GM12878 (cell line): ENCODE measurements at regions not wholly inside any gene's neighbourhood (a gene's known extent, or its start where the extent isn't known, plus 50 kb on each side); places are given as distances from the start of the nearest gene placed in this dataset.

ENCODE experiments used
- ATAC-seq: fragments of 200-7000 bp; cut with Tn5 transposase; 3 replicates; pipeline ENCODE4 v1.9.1; 2020; ENCODE audit warnings: mild to moderate bottlenecking, moderate library complexity
- BruUV-seq: library from RNA; stranded (reverse); fragments of 400-500 nt; replicated peaks from 2 replicates; lab custom pipeline; 2021; lab: Mats Ljungman, UMichigan
- CTCF ChIA-PET: fragments of 300-600 bp; sonication (Branson Sonifier 250); formaldehyde crosslinking; extraction: SDS; loops from one replicate; lab custom pipeline; 2021; ENCODE audit warnings: inconsistent platforms; lab: Yijun Ruan, JAX
- POLR2A ChIA-PET: fragments of 350-600 bp; formaldehyde crosslinking; extraction: SDS; loops from one replicate; lab custom pipeline; 2021; ENCODE audit warnings: inconsistent platforms; lab: Charles Lee
- RAD21 ChIA-PET: fragments of 300-600 bp; sonication (Branson Sonifier 250); formaldehyde crosslinking; loops from one replicate; lab custom pipeline; 2023; ENCODE audit warnings: antibody characterized with exemption; ENCODE audit not compliant: unreplicated experiment; lab: Charles Lee
- SMC1A ChIA-PET: fragments of 300-600 bp; sonication (Branson Sonifier 250); formaldehyde crosslinking; loops from one replicate; lab custom pipeline; 2023; ENCODE audit not compliant: unreplicated experiment, uncharacterized antibody; lab: Charles Lee
- DNase-seq: peaks from one replicate; pipeline ENCODE4 v3.0.0-alpha.2; 2011; ENCODE audit warnings: low read depth, low spot score
- FAIRE-seq: peaks from 3 replicates; lab custom pipeline; 2011; peaks lifted over from hg19 to GRCh38; lab: Jason Lieb, UNC
- H2AFZ ChIP-seq: 2 replicates; pipeline ENCODE4 v1.6.0; 2011; ENCODE audit warnings: low read depth, low read length, control low read depth; ENCODE audit not compliant: control insufficient read depth
- H3K27ac ChIP-seq: 2 replicates; pipeline ENCODE4 v1.5.1; 2011; ENCODE audit warnings: control low read depth; ENCODE audit not compliant: control insufficient read depth, insufficient read depth
- H3K27me3 ChIP-seq, 2 experiments: replicated peaks in 1 of 2; 2 replicates each; pipeline versions ENCODE4 v1.6.0 to v1.6.1; 2011; ENCODE audit warnings: low read length in 1 of 2; ENCODE audit not compliant: control insufficient read depth in 2 of 2, insufficient read depth in 2 of 2
- H3K36me3 ChIP-seq, 2 experiments: 2 replicates each; pipeline ENCODE4 v1.5.1; 2011; ENCODE audit warnings: low read length in 1 of 2; ENCODE audit not compliant: control insufficient read depth in 2 of 2, insufficient read depth in 2 of 2
- H3K4me1 ChIP-seq: 2 replicates; pipeline ENCODE4 v1.6.1; 2011; ENCODE audit warnings: mild to moderate bottlenecking, low read length, moderate library complexity, mixed read lengths; ENCODE audit not compliant: control insufficient read depth, insufficient read depth
- H3K4me2 ChIP-seq: 2 replicates; pipeline ENCODE4 v1.6.0; 2011; ENCODE audit warnings: control low read depth; ENCODE audit not compliant: control insufficient read depth, insufficient read depth
- H3K4me3 ChIP-seq: fragments of 200-600 bp; sonication (generic); 2 replicates; pipeline ENCODE4 v1.5.1; 2016
- H3K79me2 ChIP-seq: 2 replicates; pipeline ENCODE4 v1.6.0; 2011; ENCODE audit warnings: low read length; ENCODE audit not compliant: control insufficient read depth, insufficient read depth
- H3K9ac ChIP-seq: 2 replicates; pipeline ENCODE4 v1.8.0; 2011; ENCODE audit warnings: low read length, control low read depth, mixed read lengths; ENCODE audit not compliant: control insufficient read depth, insufficient read depth
- H3K9me3 ChIP-seq: replicated peaks from 3 replicates; pipeline ENCODE4 v1.5.1; 2011; ENCODE audit warnings: mild to moderate bottlenecking, low read length; ENCODE audit not compliant: control insufficient read depth, insufficient read depth
- H4K20me1 ChIP-seq: 2 replicates; pipeline ENCODE4 v1.6.0; 2011; ENCODE audit not compliant: control insufficient read depth, insufficient read depth
- BCLAF1 ChIP-seq: fragments of 450-650 bp; IDR thresholded peaks from 2 replicates; pipeline ENCODE4 v1.6.1; 2017; ENCODE audit warnings: antibody characterized with exemption, mild to moderate bottlenecking, moderate library complexity
- CEBPZ ChIP-seq: fragments of 150-350 bp; IDR thresholded peaks from 2 replicates; pipeline ENCODE4 v1.6.1; 2016; ENCODE audit warnings: low read depth, low read length
- CHD4 ChIP-seq: fragments of 200-600 bp; sonication (generic); IDR thresholded peaks from 2 replicates; pipeline ENCODE4 v1.6.1; 2016; ENCODE audit warnings: mild to moderate bottlenecking
- IKZF2 ChIP-seq, 2 experiments: fragments of 450-650 bp; IDR thresholded peaks; 2 replicates each; pipeline ENCODE4 v1.6.1; 2017; ENCODE audit warnings: mild to moderate bottlenecking in 2 of 2, moderate library complexity in 2 of 2
- MYB ChIP-seq: fragments of 150-350 bp; IDR thresholded peaks from 2 replicates; pipeline ENCODE4 v1.6.1; 2014; ENCODE audit warnings: mild to moderate bottlenecking, low read depth, low read length, borderline replicate concordance
- POLR2AphosphoS2 ChIP-seq: IDR thresholded peaks from 2 replicates; pipeline ENCODE4 v1.6.1; 2011; ENCODE audit warnings: low read depth, mild to moderate bottlenecking, low read length, improper control_type of control experiment, moderate library complexity
- SREBF2 ChIP-seq: IDR thresholded peaks from 2 replicates; pipeline ENCODE4 v1.6.1; 2012; ENCODE audit warnings: mild to moderate bottlenecking, low read length
- ZSCAN29 ChIP-seq: fragments of 450-650 bp; IDR thresholded peaks from 2 replicates; pipeline ENCODE4 v1.6.1; 2017; ENCODE audit warnings: mild to moderate bottlenecking, moderate library complexity
- WGBS: methylation state at CpG from one replicate; pipeline ENCODE4 v1.1.6; 2016; ENCODE audit warnings: low lambda C conversion rate; ENCODE audit not compliant: insufficient replicate concordance, insufficient coverage; ENCODE audit errors: missing lambda C conversion rate; 5-methylcytosine and 5-hydroxymethylcytosine counted together
- in situ Hi-C: fragments of 300-500 bp; cut with MboI; formaldehyde crosslinking; loops from 9 replicates; pipeline ENCODE4 v1.14.3; 2018; ENCODE audit warnings: mixed read lengths
- intact Hi-C: fragments of 100-400 bp; cut with micrococcal nuclease; formaldehyde crosslinking; loops from one replicate; pipeline ENCODE4 v1.14.2; 2022; ENCODE audit not compliant: unreplicated experiment

- TF ChIP-seq SREBF2 (no peak), IKZF2 (IDR thresholded peaks at IDR 0.05) (peak in 1 of 2 experiments; percentile 40; a peak in 1 of 4 replicates), CHD4 (no peak), BCLAF1 (no peak), POLR2AphosphoS2 (no peak), ZSCAN29 (peak; percentile 81; the same call in 1 of the 2 replicates), MYB (no peak)
- TF ChIP-seq, all 136 proteins: peak for 8
Observed at GRCh38 chr11:115941481-115941993, 437.3 kb upstream of the CADM1 start (continued).

GRCh38 chr11:115941044-115941443 lies 436.8 kb upstream of the CADM1 start:
- peaks cover 7% of the 10 kb centered on the region for H3K4me1 ChIP-seq
- no peak overlapping the region for H3K27ac ChIP-seq
- no peak overlapping the region for H3K9ac ChIP-seq
- H3K4me2 ChIP-seq, result no peak overlapping the region
- ChIA-PET CTCF (interaction anchor here (1.2 to 4.5 kb wide), 4 partner anchors 11 to 133 kb away, joined by 3 to 22 read pairs (median 4); no protein-coding TSS in a partner anchor), RAD21 (interaction anchor here (3.7 to 6.0 kb wide), 2 partner anchors 14 to 133 kb away, joined by 13 to 94 read pairs; no protein-coding TSS in a partner anchor), POLR2A (interaction anchor here (0.9 to 1.7 kb wide), 3 partner anchors 11 to 14 kb away, joined by 3 to 6 read pairs (median 3); no protein-coding TSS in a partner anchor), SMC1A (interaction anchor here (0.8 to 9.0 kb wide), 10 partner anchors 10 to 208 kb away, joined by 3 to 94 read pairs (median 5); no protein-coding TSS in a partner anchor)
- H3K36me3 ChIP-seq, result no peaks in the 10 kb centered on the region
- 81% methylated on average over 5 of the region's 5 CpGs for WGBS
- in situ Hi-C loops (no loop called here), intact Hi-C loops (no loop called here)
- H3K4me3 ChIP-seq, result no peak overlapping the region
- TF ChIP-seq CEBPZ, result no peak
- no peak overlapping the region for H2AFZ ChIP-seq
- FAIRE-seq (no peak), DNase-seq (no peak), ATAC-seq (no peak)
- no peaks in the 10 kb centered on the region; the same call in 2 of the 3 replicates for H3K9me3 ChIP-seq
- no peaks in the 10 kb centered on the region for H3K27me3 ChIP-seq
- no peaks in the 10 kb centered on the region for H4K20me1 ChIP-seq
- H3K79me2 ChIP-seq, result no peaks in the 10 kb centered on the region
- BruUV-seq, result no TSS peak
